ENCODE measurements at regions not wholly inside any gene's neighbourhood (a gene's known extent, or its start where the extent isn't known, plus 50 kb on each side); places are given as distances from the start of the nearest gene placed in this dataset.

DNA sequence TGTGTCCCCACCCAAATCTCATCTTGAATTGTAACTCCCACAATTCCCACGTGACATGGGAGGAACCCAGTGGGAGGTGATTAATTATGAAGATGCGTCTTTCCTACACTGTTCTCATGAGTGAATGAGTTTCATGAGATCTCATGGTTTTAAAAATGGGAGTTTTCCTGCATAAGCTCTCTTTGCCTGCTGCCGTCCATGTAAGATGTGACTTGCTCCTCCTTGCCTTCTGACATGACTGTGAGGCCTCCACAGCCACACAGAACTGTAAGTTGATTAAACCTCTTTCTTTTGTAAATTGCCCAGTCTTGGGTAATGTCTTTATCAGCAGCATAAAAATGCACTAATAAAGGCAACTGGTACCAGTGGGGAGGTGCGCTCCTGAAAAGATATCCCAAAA, 67.7 kb upstream of the DRGX start:
- no peak for DNase-seq (ENCODE audit: low read depth)
- no peak overlapping the region for H3K4me3 ChIP-seq (ENCODE audit: low read depth, low read length)
- TF ChIP-seq, protein P1, sequence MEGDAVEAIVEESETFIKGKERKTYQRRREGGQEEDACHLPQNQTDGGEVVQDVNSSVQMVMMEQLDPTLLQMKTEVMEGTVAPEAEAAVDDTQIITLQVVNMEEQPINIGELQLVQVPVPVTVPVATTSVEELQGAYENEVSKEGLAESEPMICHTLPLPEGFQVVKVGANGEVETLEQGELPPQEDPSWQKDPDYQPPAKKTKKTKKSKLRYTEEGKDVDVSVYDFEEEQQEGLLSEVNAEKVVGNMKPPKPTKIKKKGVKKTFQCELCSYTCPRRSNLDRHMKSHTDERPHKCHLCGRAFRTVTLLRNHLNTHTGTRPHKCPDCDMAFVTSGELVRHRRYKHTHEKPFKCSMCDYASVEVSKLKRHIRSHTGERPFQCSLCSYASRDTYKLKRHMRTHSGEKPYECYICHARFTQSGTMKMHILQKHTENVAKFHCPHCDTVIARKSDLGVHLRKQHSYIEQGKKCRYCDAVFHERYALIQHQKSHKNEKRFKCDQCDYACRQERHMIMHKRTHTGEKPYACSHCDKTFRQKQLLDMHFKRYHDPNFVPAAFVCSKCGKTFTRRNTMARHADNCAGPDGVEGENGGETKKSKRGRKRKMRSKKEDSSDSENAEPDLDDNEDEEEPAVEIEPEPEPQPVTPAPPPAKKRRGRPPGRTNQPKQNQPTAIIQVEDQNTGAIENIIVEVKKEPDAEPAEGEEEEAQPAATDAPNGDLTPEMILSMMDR (IDR thresholded peaks at IDR 0.05; ENCODE audit: low read depth, low read length) = no peak
- TF ChIP-seq MYC (IDR thresholded peaks at IDR 0.05; ENCODE audit: low read depth, low read length) = no peak

DNA sequence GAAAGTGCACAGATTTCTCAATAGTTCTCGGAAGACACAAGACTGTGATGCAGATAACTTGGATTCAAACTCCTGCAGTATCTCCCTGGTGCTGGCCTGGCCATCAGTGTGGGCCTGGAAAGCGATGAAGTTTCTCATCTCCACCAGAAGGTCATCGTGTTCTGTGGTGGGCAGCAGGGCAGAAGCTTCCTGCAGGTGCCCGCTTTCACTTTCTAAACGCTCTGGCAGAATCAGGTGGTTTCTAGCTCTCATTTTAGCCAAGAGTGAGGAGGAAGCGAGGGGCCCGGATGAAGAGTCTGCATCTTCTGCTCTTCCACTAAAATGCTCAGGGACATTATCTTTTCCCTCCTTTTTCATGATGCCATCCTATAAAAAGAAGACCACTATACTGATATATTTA, 63.0 kb upstream of the DRGX start:
- TF ChIP-seq, protein P2, sequence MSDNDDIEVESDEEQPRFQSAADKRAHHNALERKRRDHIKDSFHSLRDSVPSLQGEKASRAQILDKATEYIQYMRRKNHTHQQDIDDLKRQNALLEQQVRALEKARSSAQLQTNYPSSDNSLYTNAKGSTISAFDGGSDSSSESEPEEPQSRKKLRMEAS (IDR thresholded peaks at IDR 0.05; ENCODE audit: low read depth, low read length) = no peak
- TF ChIP-seq, protein P1 (IDR thresholded peaks at IDR 0.05; ENCODE audit: low read depth, low read length) = no peak
- TF ChIP-seq POLR2A (IDR thresholded peaks at IDR 0.05; ENCODE audit: extremely low read depth, insufficient read length) (no peak), MYC (IDR thresholded peaks at IDR 0.05; ENCODE audit: low read depth, low read length) (no peak)
- no peak for DNase-seq (ENCODE audit: low read depth)
- no peak overlapping the region for H3K4me3 ChIP-seq (ENCODE audit: low read depth, low read length)

DNA sequence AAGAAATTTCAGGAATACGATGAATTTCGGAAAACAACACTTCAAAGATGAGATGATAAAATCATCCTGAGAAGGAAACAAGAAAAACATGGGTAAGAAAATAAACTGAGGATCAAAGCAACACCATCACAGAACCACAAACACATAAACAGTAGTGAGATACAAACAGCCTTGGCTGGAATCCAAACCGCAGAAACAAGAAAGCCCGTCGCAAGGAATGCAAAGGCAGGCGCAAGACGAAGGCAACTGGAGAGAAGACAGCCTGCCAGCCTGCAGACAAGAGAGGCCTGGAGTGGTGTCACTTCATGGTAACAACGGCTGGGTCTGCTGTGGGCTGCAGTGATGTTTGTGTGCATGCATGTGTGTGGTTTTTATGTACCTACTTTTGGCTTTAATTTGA, 61.8 kb upstream of the DRGX start:
- H3K4me3 ChIP-seq (ENCODE audit: low read depth, low read length) = no peak overlapping the region
- DNase-seq (ENCODE audit: low read depth) = no peak
- no peak for TF ChIP-seq POLR2A (IDR thresholded peaks at IDR 0.05; ENCODE audit: extremely low read depth, insufficient read length)
- TF ChIP-seq, protein P2 (IDR thresholded peaks at IDR 0.05; ENCODE audit: low read depth, low read length) = no peak
- no peak for TF ChIP-seq MYC (IDR thresholded peaks at IDR 0.05; ENCODE audit: low read depth, low read length)
- TF ChIP-seq, protein P1 (IDR thresholded peaks at IDR 0.05; ENCODE audit: low read depth, low read length) = no peak

DNA sequence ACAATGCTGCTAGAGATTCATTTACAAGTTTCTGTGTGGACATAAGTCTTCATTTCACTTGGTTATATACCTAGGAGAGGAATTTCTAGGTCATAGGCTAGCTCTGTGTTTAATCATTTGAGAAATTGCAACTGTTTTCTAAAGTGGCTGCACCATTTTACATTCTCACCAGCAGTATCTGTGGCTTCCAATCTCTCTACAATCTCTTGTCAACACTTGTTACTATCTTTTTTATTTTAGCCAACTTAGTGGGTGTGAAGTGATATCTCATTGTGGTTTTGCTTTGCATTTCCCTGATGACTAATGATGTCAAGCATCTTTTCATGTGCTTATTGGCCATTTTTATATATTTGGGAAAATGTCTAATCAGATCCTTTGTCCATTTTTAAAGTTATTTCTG, 53.0 kb upstream of the DRGX start:
- no peak overlapping the region for H3K4me3 ChIP-seq (ENCODE audit: low read depth, low read length)
- DNase-seq (ENCODE audit: low read depth) = no peak
- TF ChIP-seq, protein P2 (IDR thresholded peaks at IDR 0.05; ENCODE audit: low read depth, low read length) = no peak
- TF ChIP-seq POLR2A (IDR thresholded peaks at IDR 0.05; ENCODE audit: extremely low read depth, insufficient read length) (no peak), MYC (IDR thresholded peaks at IDR 0.05; ENCODE audit: low read depth, low read length) (no peak)
- TF ChIP-seq, protein P1 (IDR thresholded peaks at IDR 0.05; ENCODE audit: low read depth, low read length) = no peak

DNA sequence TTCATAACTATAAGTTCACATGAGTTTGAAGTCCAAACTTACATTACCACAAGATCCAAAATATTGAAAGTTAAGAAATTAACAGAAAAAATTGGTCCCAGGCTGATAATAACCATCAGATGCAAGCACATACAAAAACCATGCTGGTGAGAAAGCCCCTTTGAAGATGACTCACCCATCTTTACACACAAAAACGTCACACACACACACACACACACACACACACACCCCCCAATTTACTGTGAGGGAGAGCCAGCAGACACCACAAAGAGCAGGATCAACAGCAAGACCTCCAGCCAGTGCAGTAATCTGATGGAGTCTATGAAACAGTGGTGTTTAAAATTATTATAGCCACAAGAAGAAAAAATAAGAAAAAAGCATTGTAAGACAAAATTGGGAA, 50.1 kb upstream of the DRGX start:
- DNase-seq (ENCODE audit: low read depth) = peak; percentile 6
- H3K4me3 ChIP-seq (ENCODE audit: low read depth, low read length) = no peak overlapping the region
- TF ChIP-seq MYC (IDR thresholded peaks at IDR 0.05; ENCODE audit: low read depth, low read length) (no peak), POLR2A (IDR thresholded peaks at IDR 0.05; ENCODE audit: extremely low read depth, insufficient read length) (no peak)
- TF ChIP-seq, protein P2 (IDR thresholded peaks at IDR 0.05; ENCODE audit: low read depth, low read length) = no peak
- TF ChIP-seq, protein P1 (IDR thresholded peaks at IDR 0.05; ENCODE audit: low read depth, low read length) = no peak

Measured in NB4 (cell line).